Fibroblast of skin of scalp (primary cell): ENCODE measurements at regions not wholly inside any gene's neighbourhood (a gene's known extent, or its start where the extent isn't known, plus 50 kb on each side); places are given as distances from the start of the nearest gene placed in this dataset.
"Not testable (repeated sequence)": the region's sequence is repeated elsewhere in the genome, so short reads cannot be mapped to it uniquely, and the experiment has no call there.

ENCODE experiments used
- DNase-seq: peaks from one replicate; pipeline ENCODE4 v3.0.0-alpha.2; 2013

- no peak for DNase-seq
These were observed 354.5 kb upstream of the CITED2 start for GRCh38 chr6:139728876-139729427.

GRCh38 chr6:139726272-139726671 lies 351.8 kb upstream of the CITED2 start:
- DNase-seq, result not testable (repeated sequence)

DNA sequence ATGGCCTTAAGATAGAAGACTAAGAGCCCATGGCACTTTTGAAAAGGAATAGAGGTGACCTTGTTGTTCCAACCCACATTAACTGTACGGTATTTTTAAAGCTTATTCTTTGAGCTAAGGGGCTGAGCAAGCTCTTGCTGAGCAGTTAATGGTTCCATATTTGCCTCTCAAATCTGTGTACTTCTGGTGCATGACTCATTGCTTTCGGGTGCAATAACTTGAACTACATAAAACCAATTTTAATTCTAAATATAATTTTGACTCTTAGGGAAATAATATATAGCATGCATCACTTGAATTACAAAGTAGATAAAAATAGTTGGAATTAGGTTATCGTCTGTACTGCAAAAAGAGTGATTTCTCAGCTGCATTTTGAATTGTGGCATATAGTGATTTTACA lies 348.1 kb upstream of the CITED2 start:
- no peak for DNase-seq

DNA sequence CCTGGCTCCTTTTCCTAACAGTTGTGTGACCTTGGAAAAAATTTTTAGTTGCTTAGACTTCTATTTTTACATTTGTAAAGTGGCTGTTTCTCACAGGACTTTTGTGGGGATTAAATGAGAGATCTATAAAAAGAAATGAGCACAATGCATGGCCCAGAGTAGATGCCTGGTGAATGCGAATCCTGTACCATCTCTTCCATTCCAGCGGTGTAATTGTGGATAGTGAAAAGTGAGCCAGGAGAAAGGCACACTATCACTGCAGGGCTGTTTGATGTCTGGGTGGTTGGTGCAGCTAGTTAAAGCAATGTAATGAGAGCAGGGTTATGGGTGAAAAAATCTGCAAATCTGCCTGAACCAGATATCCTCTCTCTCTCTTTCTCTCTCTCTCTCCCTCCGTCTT lies 347.5 kb upstream of the CITED2 start:
- no peak for DNase-seq

DNA sequence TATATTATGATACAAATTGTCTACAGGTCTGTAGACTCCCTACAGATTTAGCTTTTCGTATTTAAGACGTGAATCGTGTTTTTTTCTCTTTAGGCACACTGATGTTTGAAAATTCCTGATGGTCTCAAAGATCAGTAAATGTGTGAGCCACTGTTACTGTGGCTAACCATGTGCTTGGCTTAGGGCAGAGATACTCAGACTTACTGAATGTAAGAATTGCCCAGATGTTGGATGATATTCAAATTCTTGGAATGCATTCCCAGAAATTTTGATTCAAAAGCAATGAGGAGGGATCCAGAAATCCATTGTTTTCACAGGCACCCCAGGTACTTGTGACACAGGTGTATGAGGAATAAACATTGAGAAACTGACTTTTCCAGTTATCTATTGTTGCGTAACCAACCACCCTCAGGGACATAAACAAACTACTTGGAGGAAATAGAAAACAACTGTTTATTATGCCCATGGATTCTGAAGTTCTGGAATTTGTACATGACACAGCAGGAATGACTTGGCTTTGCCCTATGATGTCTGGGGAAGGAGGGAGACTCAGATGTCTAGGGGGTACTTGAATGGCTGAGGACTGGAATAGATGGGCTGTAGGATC lies 339.6 kb upstream of the CITED2 start:
- peak; percentile 16 for DNase-seq

GRCh38 chr6:139713424-139713823 lies 339.0 kb upstream of the CITED2 start:
- no peak for DNase-seq

GRCh38 chr6:139712830-139713229 lies 338.4 kb upstream of the CITED2 start:
- no peak for DNase-seq

DNA sequence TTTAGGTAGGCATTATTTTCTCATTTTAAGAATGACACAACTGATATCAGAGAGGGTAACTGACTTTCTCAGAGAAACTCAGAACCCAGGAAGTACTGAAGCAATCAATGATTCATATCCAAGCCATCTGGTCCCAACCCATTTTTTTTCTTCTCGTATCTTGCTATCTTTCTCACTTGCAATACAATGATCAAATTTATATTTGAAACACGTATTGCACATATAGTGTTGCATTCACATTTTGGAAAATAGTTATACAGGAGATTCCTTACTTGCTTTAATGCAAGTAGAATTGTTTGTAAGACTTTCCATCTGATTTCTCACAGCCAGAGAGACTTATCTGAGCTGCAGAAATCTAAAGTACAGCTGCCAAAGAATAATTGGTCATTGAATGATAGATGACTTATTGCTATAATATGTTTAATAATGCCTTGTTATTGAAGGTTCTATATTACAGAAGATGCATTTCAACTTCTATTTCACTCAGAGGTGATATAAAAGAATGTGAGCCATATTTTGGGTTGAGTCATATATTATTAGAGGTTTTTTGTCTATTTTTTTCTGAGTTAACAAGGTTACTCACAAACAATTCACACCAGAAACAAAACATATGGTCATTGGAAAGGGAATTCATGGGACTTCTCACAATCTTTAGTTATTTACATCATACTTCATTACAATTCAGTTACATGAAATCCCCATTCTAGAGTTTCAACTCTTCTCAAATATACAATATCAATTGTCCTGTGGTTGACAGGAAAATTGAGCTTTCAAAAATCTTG lies 337.5 kb upstream of the CITED2 start:
- peak; percentile 27 for DNase-seq

DNA sequence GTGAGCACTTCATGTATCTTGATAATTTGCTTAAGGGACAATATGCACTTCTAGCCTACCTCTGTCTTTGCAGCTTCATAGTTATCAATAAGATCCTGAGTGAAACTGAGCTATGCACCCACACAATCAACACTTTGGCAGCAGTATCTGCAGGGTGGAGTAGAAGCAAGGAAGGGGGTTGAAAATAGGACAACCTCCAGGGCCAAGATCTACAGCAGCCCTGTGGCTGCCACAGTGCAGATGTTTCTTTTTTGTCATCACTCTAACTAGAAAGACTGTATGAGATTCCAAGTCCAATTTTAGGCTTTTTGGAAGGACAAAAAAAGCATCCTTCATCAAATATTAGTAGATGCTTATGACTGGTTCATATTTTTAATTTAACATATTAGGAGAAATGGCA lies 336.1 kb upstream of the CITED2 start:
- DNase-seq, result no peak

DNA sequence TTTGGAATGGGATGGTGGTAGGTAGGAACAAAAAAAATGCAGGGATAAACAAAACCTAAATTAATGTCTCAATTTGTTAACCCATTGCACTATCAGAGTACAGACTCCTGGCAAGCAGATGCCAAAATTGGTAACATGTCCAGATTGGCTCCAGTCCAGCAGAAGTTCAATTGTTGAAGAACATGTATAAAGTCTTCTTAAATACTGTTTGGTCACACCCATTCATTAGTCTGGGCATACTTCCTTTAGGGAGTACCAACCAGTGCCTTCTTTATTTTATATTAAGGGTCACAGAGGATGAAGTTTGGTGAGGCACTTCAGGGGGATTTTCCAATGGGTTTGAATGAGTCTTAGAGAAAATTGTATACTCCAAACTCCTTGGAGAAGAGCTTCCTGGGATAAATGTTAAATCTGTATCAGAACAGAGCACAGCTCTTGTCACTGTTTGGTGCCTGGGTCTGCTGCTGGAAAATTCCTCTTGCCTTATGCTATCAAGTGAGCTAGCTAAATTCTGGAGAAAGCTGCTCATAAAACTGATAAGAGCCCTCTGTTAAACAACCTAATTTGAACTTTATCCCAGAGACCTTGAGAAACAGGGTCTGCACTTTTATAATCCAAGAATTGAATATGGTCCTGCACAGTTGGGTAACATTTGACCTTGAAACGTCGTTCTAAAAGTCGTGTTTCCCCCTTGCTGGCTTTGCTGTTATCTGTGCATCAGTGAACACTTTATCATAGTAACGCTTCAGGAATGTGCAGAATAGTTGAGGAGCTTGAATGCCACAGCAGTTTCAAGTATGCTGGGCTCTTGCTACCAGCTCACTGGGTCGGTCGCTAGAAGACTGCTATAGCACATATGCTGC lies 334.1 kb upstream of the CITED2 start:
- peak; percentile 89 for DNase-seq

- no peak for DNase-seq
These were observed 332.5 kb upstream of the CITED2 start for GRCh38 chr6:139706912-139707311.

DNA sequence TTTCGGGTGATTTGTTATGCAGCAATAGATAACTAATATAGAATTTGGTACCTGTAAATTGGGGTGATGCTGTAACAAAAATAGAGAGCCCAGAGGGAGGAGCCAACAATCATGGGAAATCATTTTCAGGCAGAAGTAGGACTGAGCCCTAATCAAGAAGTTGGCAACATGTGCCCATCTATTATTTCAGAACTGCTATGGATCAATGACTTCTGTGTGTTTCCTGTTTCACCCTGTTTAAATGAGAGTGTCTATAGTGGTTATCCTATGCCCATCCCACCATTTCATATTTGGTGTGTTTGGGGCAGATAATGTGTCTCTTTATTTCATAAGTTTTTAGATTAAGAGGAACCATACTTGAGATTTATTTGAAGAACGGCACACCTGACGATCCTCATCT lies 330.8 kb upstream of the CITED2 start:
- DNase-seq, result no peak

- no peak for DNase-seq
These were observed 329.3 kb upstream of the CITED2 start for GRCh38 chr6:139703780-139704179.

GRCh38 chr6:139702706-139703105 lies 328.3 kb upstream of the CITED2 start:
- DNase-seq, result no peak

DNA sequence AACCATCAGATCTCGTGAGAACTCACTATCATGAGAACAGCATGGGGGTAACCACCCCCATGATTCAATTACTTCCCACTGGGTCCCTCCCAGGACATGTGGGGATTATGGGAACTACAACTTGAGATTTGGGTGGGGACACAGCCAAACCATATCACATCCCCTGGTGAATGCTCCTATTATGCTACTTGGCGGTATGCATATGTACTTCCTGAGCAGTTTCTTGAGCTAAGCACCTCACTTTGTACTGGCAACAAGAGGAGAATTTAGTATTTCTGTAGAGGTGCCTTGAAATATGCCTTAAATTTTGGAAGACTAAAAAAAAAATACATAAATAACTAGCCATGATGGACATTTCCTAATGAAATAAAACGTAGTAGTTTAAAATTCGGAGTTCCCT lies 327.2 kb upstream of the CITED2 start:
- no peak for DNase-seq

- DNase-seq, result no peak
These were observed 326.6 kb upstream of the CITED2 start for GRCh38 chr6:139701003-139701402.

- no peak for DNase-seq
These were observed 325.5 kb upstream of the CITED2 start for GRCh38 chr6:139699911-139700310.

- peak; percentile 50 for DNase-seq
These were observed 324.9 kb upstream of the CITED2 start for GRCh38 chr6:139699335-139699734.

DNA sequence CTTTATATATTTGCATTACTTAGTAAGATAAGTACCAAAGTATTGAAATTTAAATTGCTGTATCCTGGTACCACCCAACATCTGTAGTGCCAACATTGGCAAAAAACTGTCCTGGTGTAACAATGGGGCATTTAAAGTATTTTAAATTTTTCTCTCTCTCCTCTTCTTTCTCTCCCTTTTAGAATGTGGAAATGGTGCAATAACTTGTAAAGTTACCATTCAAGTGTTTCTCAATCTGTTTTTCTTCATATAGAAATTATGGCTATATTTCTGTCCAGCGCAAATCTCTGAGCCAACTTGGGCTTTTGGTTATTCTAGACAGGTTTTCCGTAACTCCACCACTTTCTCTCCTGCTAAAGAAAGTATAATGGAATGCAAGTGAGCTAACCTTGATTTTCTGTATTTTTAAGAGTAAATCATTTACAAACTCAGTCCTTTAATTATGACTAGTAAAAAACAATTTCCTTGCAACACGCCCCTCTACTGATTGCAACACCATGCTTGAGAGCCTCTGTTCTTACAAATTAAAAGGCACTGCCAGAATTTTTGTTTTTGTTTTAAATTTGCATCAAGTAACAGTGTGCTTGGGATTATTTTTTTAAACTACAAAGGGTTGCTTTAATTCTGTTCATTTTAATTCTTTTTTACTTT lies 324.2 kb upstream of the CITED2 start:
- no peak for DNase-seq

DNA sequence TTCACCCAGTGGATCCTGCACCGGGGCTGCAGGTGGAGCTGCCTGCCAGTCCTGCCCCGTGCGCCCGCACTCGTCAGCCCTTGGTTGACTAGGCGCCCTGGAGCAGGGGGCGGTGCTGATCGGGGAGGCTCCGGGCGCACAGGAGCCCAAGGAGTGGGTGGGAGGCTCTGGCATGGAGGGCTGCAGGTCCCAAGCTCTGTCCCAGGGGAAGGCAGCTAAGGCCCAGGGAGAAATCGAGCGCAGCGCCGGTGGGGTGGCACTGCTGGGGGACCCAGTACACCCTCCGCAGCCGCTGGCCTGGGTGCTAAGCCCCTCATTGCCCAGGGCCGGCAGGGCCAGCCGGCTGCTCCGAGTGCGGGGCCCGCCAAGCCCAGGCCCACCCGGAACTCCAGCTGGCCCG lies 323.4 kb upstream of the CITED2 start:
- not testable (repeated sequence) for DNase-seq

- DNase-seq, result not testable (repeated sequence)
These were observed 322.5 kb upstream of the CITED2 start for GRCh38 chr6:139696991-139697390.

GRCh38 chr6:139695361-139695760 lies 320.9 kb upstream of the CITED2 start:
- DNase-seq, result no peak

DNA sequence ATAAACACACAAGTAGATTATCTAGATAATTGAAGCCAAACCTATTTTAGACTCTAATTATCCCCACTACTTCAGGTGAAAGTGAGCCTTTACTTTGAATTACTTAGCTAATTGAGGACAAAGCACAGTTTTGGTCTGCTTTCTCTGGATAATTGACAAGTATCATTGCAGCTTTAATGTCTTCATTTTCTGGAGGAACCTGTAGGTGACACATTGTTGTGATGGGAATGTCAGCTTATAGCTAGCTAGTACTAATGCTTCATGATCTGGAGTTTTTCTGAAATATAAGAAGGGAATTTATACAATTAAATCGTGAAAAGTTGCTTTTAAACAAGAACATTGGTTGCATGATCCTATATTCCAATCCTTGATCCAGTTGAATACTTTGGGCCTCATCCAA lies 319.3 kb upstream of the CITED2 start:
- DNase-seq, result no peak
